ENCODE measurements at regions not wholly inside any gene's neighbourhood (a gene's known extent, or its start where the extent isn't known, plus 50 kb on each side); places are given as distances from the start of the nearest gene placed in this dataset.

DNA sequence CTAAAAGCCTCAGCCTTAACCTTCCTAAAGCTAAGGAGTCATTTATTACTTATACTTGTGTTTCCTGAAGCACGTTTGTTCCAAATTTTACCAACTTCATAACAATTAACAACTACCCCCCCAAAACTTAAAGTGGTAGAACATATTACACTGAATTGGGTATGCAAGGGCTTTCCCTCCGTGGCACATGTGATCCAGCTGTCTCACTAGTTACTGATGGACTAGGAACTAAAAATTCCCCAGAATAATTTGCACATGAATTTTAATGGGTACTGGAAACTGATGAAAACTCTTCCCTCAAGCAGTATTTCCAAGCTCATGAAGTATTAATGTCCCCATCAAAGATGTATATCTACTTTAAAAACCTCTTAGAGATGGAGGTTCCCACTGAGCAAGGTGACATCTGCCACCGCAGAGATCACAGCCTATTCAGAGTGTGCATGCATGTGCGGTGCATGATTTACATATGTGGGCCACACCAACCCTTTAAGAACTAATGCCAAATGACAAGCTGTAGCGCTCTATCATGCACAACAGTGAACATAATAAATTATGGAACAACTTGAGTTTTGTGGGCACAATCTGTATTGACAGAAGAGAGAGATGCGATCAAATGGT, 139.9 kb upstream of the ADCY1 start:
- TF ChIP-seq, protein P1, sequence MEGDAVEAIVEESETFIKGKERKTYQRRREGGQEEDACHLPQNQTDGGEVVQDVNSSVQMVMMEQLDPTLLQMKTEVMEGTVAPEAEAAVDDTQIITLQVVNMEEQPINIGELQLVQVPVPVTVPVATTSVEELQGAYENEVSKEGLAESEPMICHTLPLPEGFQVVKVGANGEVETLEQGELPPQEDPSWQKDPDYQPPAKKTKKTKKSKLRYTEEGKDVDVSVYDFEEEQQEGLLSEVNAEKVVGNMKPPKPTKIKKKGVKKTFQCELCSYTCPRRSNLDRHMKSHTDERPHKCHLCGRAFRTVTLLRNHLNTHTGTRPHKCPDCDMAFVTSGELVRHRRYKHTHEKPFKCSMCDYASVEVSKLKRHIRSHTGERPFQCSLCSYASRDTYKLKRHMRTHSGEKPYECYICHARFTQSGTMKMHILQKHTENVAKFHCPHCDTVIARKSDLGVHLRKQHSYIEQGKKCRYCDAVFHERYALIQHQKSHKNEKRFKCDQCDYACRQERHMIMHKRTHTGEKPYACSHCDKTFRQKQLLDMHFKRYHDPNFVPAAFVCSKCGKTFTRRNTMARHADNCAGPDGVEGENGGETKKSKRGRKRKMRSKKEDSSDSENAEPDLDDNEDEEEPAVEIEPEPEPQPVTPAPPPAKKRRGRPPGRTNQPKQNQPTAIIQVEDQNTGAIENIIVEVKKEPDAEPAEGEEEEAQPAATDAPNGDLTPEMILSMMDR (conservative IDR thresholded peaks at IDR 0.05 in 1 of 2, IDR thresholded peaks at IDR 0.05 in 1 of 2; ENCODE audit: low read depth in 1 of 2, low read length in 2 of 2), result no peak
- TF ChIP-seq EZH2 (IDR thresholded peaks at IDR 0.05; ENCODE audit: low read length, missing control alignments), result no peak

Measured in fibroblast of lung (primary cell).